Right kidney (tissue), 1 donor: ENCODE measurements at regions not wholly inside any gene's neighbourhood (a gene's known extent, or its start where the extent isn't known, plus 50 kb on each side); places are given as distances from the start of the nearest gene placed in this dataset.

Experiments
- DNase-seq: peaks from one replicate; pipeline ENCODE4 v3.0.0-alpha.2; 2016

DNA sequence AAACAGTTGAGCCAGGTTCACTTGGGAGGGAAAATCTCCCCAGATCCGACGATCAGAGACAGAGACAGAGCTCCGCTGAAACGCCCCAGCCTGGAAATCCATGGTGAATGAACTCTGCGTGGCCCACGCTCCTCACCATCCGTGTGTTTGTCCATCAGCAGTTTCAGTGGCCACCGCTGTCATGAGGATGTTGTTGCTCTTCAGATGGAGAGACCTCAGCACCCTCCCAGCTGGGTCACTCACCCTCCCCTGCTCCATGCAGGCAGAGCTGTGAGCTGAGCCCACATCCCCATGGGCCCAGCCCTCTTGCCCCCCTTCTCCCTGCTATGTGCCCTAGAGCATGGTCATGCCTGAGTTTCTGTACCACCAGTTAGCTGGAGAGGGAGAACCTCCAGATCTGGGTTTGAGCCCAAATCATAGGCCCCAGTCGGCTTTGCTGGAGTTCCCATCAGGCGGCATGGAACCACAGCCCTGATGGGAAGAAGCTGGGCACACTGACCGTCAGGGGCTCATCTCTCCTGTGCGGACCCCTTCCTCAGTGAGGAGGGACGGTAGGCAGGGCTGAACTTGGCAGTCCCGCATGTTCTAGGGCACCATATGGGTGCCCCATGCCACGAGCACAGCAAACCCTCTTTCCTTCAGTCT, 154.4 kb upstream of the COL5A1 start:
- DNase-seq = no peak

DNA sequence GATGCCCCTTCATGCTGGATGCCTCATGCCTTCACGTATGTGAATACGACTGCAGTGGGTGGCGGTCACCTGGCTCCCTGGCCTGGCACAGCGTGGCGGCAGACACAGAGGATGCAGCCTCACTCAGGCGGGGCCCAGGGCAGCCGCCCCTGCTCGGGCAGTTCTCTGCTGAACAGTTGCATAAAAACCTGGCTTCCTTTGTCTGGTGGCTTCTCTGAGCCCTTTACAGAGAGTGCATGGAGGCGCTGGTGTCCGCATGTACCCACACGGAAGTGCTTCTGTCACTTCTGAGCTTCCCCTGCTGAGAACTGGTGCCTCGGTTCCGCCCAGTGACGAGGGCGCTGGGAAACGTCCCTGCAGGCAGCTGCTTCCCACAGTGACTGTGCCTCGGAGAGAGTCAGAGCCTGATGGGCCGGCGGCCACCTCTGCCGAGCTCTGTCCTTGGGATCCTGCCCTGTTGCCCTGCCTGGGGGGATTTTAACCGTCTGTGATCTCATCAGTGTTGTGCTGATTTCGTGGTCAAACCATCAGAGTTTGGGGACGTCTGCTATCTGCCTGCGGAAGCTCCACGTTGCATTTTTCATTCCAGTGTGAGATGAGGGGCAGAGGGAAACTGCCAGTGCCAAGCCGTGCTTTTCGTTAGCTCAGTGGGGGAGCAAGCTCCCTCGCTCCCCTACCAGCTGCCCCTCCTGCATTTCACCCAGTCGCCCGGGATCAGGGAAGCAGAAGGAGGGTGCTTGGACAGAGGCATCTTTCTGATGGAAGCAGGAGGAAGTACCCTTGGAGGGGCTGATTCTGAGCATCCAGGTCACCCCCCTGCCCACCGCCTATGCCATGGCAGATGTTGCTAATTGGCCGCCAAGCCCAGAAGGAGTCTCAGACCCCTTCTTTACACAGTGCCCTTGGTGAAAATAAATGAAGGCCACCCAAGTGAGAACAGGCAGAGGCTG, 153.0 kb upstream of the COL5A1 start:
- DNase-seq = no peak

DNA sequence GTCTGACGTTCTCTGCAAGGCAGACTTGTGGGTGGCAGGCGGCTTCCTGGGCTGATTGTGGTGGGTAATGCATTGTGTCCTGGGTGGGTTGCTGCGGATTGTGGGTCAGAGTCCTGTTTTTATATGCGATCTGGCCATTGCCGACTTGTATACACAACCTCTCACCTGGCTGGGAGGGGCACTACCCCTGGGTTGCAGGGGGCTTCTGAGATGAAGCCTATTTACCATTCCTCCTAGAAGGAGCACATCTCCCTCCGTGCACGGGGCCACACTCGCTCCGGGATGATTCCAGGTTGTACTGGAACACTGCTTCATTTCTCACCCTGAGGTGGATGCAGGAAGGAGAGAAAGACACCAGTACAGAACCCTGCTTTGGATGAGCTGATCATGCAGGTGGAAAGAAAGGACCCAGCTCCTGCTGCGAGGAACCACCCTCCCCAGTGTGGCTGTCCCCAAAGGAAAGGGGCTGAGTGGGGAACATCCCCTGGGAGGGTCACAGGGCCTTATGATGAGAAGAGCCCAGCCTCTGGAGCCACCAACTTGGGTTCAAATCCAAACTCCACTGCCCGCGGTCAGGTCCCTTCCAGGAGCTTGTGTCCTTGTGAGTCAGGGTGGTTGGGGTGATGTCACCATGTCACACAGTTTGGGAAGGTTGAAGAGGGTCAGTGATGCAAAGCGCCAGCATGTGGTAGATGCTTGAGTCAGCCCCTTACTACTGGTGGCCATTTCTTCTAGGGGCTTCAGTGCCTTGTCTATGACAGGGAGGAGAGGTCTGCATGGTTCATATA, 151.8 kb upstream of the COL5A1 start:
- DNase-seq = no peak

DNA sequence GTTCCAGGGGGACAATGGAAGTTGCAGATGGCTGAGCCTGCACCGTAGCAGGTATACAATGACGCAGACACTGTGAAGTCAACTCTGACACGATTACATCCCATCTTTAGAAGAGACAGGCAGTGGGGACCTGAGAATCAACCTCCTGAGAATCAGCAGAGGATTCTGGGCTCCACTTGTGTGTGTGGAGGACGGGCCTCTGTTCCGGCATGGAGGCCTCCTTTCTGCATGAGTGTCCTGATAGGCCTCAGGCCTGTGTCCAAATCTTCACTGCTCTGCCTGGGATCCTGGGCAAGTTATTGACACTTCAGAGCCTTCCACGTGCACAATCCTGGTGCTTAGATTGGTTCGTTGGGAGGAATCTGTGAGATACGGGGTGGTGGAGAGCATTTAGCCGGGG, 151.2 kb upstream of the COL5A1 start:
- DNase-seq = no peak

DNA sequence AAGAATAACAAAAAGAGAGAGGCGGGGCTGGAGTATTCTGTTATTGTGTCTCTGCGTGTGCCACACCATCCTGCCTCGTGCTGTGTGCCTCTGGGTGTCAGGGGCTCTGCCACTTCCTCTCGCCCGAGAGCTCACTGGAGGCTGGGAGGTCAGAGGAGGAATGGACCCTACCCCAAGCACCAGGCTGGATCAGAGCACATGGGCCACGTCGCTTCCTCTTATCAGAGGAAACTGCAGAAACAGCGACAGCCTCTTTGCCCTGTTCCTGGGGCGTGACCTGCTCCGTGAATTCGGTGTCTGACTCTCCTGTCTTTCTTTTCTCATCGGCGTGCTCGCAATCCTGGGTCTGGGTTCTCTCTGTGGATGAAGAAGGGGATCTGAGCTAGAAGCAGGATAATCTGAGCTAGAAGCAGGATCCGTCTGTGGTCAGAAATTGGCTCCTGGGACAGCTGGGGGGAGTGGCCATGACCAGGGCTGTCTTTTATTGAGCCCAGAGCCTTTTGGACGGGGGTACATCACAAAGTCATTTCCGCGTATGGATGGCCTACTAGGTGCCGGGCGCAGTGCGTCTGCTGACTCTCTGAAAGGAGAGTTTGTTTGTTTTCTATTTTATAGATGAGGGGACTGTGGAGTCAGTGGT, 150.3 kb upstream of the COL5A1 start:
- DNase-seq = no peak

DNA sequence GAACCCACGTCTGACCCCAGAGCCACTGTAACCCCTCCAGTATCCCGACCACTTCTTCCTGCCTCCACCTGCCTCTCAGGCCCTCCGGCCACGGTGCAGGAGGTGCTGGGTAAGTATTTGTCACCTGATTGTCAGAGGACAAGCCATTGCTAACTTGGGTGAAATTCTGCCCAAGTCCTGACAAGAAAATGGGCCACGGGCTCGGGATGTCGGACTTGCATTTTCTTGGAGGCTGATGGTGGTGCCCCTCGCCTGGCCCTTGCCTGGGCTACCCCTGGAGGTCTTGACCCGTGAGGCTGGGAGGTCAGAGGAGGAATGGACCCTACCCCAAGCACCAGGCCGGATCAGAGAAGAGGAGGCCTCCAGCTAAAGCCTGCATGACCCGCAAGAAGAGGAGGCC, 149.7 kb upstream of the COL5A1 start:
- no peak for DNase-seq

DNA sequence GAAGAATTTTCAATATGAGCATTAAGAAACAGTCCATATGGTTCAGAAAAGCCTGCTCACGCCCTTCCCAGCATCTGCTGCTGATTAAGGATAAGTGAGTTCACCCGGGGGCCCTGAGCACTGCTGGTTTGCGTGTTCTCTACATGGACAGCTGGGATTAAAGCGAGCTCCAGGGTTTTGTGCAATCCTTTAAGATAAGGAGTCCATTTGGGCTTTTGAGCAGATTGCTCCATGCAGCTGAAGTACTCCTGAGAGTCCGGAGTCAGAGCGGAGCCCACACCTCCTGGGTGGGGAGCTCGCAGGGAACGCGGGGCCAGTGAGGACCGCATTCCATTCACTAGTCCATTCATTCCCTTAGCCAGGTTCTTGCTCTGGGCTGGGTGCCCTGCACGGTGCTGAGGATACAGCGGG, 149.3 kb upstream of the COL5A1 start:
- no peak for DNase-seq

DNA sequence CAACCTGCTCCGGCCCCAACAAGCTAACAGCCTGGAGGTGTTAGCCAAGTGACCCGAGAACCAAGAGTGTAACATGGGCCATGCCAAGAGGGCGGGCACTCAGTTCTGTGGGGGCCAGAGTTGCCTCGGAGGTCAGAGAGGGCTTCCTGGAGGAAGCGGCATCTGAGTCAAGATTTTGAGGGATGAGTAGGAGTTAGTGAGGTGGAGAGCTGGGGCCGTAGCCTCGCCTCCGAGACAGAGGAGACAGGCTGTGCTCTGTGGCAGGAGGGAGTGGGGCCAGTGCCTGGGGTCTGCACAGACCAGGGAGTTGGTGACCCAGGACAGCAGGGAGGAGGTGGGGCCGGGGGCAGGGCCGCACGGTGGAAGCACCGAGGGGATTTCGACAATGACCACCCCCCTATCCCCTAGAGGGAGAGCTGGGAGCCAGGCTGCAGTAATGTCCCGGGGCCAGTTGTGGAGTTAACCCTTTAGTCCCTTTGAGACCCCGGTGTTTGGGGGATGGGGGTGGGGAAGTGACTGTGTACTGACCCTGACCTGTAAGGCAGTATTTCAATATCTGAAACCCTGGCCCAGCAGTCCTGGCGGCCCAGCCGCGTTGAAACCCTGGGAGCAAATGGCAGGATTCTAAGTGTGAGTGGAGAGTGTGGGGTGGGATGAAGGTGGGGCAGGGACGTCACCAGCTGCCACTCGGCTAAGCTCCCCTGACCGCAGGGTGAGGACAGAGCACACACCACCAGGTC, 148.7 kb upstream of the COL5A1 start:
- DNase-seq = no peak

DNA sequence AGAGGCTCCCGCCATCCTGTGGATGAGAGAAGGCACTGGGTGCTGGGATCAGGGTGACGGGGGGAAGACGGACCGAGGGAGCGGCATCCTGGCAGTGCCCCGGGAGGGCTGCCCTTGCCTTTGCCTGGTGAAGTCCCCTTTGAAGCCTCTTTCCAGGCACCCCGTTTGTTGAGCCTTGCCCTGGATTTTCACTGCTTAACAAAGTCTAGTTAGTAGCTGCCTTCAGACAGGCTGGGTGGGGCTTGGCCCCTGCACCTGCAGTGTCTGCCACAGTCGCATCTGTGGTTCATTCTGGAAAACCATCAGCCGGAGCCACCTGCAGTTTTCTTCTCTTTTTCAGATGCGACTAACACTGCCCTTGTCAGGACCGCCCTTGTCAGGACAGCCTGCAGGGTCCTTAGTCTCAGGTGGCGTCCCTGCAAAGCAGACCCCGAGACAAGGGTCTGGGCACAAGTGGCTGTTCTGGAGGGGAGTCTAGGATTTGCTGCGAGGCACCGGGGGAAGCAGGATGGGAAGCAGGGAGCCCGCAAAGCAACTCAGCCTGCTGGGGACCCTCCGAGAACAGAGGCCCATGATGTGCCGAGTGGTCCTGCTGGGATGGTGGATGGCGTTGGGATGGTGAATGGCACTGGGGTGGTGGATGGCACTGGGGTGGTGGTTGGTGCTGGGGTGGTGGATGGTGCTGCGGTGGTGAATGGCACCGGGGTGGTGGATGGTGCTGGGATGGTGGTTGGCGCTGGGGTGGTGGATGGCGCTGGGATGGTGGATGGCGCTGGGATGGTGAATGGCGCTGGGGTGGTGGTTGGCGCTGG, 147.9 kb upstream of the COL5A1 start:
- no peak for DNase-seq

DNA sequence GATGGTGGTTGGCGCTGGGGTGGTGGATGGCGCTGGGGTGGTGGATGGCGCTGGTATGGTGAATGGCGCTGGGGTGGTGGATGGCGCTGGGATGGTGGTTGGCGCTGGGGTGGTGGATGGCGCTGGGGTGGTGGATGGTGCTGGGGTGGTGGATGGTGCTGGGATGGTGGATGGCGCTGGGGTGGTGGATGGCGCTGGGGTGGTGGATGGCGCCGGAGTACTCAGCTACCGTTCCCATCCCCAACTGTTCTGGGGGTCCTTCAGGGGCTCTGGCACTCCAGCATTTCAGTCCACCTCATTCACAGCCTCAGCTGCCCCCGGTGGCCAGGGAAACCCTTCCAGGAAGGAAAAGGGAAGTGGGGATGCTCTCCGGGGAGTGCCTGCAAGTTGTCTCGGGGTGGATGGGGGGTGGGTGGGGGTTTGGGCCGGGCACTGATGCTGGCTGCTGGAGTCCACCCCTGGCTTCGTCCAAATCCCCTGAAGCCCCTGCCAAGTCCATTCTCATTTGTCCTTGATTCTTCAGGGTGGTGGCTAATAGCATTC, 147.3 kb upstream of the COL5A1 start:
- DNase-seq = no peak

DNA sequence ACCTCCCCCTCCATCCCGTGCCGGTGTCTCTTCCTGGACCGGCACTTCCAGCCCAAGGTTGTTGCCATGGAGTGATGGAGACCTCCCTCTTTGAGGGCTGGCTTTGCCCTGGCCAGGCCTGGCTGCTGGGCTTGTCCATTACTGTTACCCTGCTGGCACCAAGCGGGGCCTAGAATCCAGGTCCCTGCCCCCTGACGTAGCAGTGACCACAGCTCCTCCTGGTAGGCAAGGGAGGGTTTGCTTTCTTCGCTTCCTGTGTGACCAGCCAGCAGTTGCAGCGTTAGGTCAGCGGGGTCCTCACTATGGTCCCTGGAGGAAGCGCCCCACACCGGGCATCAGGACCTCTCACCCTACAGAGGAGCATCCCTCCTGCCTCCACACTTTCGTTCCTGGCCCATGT, 146.7 kb upstream of the COL5A1 start:
- no peak for DNase-seq

DNA sequence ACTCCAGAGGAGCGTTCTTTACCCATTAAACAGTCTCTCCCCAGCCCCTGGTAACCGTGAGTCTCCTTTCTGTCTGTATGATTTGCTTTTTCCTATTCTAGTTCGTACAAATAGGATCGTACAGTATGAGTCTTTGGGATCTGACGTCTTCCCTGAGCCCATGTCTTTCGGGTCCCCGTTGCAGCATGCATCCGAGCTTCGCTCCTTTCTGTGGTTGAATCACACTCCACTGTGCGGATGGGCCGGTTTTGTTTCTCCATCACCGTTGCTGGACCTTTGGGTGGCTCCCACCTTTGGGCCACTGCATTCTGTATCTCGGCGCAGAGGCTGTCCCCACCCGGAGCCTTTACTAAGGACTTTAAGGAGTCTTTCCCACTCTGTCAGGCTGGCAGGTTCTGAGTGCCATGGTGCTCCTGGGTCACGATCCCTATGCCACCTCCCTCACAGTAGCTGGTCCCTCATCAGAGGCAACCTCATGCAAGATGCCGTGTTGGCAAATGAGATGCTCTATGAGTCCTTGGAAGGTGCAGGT, 145.7 kb upstream of the COL5A1 start:
- no peak for DNase-seq

DNA sequence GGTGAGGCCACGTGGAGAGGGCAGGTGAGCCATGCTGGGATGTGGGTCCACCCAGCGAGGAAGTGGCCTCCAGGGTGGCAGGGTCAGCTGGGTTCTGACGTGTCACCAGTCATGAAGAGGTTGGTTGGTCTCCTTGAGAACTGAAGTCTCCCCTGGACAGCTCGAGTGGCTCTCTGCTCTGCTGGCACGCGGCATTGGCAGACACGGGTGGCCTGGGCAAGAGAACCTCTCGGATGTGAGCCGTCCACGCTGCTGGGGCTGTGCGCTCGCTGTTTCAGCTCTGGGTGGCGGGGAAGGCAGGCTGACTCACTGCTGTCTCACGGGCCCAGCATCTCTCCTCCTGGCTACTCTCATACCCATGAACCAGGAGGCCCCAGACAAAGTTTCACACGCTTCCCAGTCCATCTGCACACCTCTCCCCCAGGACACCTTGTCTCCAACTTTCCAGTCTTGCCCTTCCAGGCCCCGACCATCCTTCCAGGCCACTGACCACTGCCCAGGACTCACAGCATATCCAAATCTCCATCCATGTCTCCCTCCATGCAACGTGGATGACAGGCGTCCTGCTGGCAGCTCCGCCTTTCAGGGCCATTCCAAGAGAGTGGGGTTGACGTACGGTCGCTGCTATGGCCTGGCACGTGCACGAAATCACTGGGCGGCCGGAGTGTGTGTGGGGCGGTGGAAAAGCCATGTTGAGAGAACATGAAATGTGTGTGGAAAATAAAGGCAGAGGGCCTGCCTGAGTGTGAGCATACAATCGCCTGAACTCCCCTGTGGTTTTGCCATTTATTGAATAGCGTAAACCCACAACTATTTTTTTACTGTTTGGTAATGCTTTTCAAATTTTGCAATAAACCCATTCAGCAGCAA, 145.0 kb upstream of the COL5A1 start:
- DNase-seq = no peak

DNA sequence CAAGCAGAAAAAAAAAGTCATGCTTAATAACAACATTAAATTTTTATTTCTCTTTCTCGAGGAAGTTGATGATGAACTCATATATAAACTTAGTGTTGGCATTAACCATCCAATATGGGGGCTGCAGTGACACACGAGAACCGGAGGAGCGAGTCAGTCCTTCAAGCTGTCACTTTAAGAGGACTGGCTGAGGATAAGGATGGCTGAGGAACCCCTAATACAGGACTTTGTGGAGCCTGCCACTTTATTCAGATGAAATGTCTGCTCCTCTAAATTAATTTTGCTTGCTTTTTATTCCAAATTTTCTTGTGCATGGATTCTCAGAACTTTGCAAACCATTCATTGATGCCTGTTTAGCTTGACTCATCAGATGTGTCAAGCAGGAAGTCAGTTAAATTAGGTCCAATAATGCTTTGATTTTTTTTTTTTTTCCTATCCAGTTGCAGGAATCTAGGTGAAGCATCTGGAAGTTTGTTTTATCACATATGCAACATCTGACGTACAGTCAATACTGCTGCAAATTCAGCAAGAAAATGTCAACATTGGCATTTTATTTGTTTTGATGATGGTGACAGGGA, 144.2 kb upstream of the COL5A1 start:
- DNase-seq = no peak

DNA sequence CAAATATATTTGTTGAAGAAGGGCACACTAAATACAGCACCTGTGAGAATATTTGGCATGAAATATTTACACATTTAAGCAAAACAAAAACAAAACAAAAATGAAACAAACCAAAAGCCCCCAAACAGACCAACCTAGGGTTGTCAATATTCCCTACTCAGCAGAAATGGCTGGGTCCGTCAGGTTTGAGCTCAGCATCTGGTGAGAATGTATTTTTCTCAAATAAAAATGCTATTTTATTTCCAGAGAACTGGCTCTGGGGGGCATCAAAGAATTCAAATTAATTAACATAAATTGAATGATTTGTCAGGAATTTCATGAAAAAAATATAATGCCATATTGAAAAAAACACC, 142.8 kb upstream of the COL5A1 start:
- DNase-seq = no peak

DNA sequence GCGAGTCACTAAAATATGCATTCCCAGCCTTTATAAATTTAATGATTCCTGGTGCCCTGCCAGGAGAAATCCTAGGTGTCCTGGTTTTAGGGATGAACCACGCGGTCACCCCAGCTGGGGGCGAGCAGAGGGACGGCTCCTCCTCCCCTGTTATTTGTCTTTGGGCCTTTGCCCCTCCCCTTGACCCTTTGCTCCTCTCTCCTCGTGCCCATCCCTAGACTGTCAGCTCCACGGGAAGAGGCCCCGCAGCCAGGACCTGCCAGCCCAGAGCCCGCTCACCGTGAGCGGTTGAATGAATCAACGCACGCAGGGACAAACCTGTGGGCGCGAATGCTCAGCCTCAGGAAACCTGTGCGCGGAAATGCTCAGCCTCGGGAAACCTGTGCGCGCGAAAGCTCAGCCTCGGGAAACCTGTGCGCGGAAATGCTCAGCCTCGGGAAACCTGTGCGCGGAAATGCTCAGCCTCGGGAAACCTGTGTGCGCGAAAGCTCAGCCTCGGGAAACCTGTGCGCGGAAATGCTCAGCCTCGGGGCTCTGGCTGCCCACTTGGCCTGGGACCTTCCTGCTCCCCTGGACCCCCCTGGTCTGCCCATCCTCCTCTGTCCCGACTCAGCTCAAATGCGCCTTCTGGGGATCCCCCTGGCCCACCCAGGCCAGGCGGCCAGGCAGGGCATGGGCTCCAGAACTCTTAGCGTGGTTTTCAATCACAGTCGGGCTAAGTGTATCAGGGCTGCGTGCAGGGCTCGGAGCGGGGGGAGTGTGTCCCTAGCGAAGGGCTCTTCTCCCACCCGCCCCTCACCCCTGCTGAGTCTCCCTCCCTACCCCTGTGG, 140.5 kb upstream of the COL5A1 start:
- DNase-seq = peak; percentile 50

DNA sequence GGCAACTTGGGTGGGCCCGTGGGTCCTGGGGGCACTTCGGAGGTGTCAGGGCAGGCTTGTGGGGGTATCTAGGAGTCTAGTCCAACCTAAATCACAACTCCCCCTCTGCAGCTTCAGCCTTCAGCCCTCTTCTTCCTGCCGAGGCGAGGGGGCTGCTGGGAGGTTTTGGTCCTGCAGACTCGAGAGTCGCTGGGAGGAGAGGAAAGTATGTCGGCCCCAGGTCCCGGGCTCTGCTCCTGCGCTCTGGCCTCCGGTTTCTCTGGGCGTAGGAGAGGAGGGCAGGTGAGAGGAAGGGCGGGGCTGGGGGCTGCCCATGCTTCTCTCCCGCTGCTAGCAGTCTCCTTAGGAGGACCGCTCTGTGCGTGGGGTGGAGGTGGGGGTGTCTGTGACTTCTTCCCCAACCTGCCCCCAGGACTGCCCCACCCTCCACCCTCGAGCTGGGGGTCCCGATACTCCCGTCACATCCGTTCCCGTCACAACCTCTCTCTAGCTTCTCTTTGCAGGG, 139.8 kb upstream of the COL5A1 start:
- DNase-seq = no peak

DNA sequence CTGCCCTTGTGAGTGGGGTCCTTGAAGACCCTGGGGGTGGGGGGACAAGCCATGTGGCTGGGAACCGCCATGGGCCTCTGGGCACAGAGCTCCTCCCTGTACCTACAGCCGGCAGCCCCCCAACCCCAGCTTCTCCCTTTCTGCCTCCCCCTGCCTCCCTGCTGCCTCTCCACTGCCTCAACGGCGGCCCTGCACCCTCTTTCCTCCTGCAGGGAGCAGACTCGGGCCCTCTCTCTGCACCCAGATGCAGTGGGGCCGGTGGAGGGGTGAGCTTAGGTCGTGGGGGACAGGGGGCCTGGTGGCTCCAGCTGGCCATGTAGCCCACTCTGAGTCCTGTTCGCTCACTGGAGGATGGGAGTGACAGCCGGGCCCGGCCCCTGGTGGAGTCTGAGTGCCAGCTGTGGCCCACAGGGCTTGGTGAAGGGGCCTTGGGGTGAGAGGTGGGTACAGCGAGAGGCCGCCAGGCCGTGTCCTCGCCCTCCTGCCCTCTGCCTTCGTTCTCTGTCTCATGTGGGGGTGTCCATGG, 139.3 kb upstream of the COL5A1 start:
- no peak for DNase-seq
